WI38 (cell line): ENCODE measurements at regions not wholly inside any gene's neighbourhood (a gene's known extent, or its start where the extent isn't known, plus 50 kb on each side); places are given as distances from the start of the nearest gene placed in this dataset.

Experiments
- H3K4me3 ChIP-seq: 2 replicates; pipeline ENCODE4 v1.5.1; 2011; ENCODE audit warnings: low read depth, mild to moderate bottlenecking, control low read depth, low read length
- TF ChIP-seq, protein P1 (sequence below): IDR thresholded peaks from 2 replicates; pipeline ENCODE4 v1.5.1; 2012; ENCODE audit warnings: low read depth, mild to moderate bottlenecking, control low read depth, low read length

- TF ChIP-seq, protein P1, sequence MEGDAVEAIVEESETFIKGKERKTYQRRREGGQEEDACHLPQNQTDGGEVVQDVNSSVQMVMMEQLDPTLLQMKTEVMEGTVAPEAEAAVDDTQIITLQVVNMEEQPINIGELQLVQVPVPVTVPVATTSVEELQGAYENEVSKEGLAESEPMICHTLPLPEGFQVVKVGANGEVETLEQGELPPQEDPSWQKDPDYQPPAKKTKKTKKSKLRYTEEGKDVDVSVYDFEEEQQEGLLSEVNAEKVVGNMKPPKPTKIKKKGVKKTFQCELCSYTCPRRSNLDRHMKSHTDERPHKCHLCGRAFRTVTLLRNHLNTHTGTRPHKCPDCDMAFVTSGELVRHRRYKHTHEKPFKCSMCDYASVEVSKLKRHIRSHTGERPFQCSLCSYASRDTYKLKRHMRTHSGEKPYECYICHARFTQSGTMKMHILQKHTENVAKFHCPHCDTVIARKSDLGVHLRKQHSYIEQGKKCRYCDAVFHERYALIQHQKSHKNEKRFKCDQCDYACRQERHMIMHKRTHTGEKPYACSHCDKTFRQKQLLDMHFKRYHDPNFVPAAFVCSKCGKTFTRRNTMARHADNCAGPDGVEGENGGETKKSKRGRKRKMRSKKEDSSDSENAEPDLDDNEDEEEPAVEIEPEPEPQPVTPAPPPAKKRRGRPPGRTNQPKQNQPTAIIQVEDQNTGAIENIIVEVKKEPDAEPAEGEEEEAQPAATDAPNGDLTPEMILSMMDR = no peak
- no peak overlapping the region for H3K4me3 ChIP-seq
Observed at GRCh38 chr11:11000579-11001283, 142.9 kb upstream of the ZBED5 start.

DNA sequence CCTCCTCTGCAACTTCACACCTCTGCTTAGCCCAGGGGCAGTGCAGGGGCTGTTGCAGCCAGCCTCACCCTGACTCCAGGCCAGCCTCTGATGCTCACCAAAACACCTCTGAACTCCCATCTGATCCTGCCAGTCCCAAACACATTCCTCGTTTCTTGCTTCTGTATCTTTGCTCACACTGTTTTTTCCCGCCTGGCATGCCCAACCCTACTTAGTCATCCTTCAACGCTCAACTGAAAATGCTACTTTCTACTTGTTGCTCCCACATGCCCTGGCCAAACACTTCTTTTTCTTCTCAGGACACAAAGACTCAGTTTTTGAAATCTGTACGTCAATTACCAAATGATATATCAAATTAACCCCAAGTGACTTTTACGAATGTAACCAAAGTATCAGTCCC, 140.8 kb upstream of the ZBED5 start:
- H3K4me3 ChIP-seq = no peak overlapping the region
- TF ChIP-seq, protein P1 = no peak

DNA sequence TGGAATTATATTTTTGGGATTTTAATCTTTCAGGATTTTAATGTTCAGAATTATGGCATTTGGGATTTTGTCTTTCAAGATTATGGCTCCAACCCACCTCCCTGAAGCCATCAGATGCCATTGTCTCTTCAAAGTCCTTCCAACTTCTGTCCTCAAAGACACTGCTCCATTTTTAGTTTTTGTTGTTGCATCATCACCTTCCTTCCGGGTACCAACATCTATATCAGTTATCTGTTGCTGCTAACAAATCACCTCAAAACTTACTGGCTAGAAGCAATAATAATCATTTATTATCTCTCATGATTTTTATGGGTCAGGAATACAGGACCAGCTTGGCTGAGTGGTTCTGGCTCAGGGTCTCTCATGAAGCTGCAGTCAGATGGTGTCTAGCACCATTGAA, 138.8 kb upstream of the ZBED5 start:
- TF ChIP-seq, protein P1 = no peak

GRCh38 chr11:10993640-10994039, 135.8 kb upstream of the ZBED5 start:
- TF ChIP-seq, protein P1 = no peak
- no peak overlapping the region for H3K4me3 ChIP-seq

More for the DNA sequence above, 138.8 kb upstream of the ZBED5 start:
- H3K4me3 ChIP-seq = no peak overlapping the region

GRCh38 chr11:10993186-10993585, 135.3 kb upstream of the ZBED5 start:
- TF ChIP-seq, protein P1 = no peak
- H3K4me3 ChIP-seq = no peak overlapping the region

DNA sequence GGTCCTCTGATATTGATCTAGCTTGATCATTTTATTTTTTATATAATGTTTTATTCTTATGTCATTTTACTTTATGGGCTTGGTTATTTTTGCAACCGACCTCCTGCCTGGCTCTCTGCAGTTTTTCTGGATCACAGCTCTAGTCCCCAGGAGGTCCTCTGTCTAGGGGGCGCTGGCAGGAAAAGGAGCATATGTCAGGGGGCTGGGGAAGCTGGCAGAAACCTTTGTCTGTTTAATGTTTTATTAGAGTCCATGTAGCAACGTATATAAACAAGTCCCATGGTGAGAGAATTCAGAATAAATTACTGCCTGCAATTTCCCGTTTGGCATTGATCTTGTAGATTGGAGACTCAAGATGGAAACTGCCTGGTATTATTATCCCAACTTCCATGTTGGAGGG, 133.5 kb upstream of the ZBED5 start:
- no peak overlapping the region for H3K4me3 ChIP-seq
- TF ChIP-seq, protein P1 = no peak

DNA sequence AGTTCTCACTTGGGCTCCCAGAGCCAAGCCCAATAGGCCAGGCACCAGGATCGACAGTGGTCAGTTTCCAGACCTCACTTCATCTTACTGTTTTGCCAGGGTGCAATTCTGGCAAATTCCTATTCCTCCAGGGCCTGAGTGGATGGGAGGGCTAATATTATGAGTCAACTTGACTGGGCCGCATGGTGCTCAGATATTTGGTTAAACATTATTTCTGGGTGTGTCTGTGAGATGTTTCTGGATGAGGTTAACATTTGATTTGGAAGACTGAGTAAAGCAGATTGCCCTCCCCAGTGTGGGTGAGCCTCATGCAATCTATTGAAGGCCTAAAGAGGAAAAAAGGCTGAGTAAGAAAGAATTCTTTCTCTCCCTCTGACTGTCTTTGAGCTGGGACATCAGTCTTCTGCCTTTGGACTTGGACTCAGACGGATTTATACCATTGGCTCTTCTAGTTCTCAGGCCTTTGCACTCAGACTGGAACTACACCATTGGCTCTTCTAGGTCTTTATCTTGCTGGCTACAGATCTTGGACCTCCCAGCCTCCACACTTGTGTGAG, 132.9 kb upstream of the ZBED5 start:
- TF ChIP-seq, protein P1 = no peak
- H3K4me3 ChIP-seq = no peak overlapping the region
